ENCODE measurements at regions not wholly inside any gene's neighbourhood (a gene's known extent, or its start where the extent isn't known, plus 50 kb on each side); places are given as distances from the start of the nearest gene placed in this dataset.
"Not testable (repeated sequence)": the region's sequence is repeated elsewhere in the genome, so short reads cannot be mapped to it uniquely, and the experiment has no call there.

GRCh38 chr9:89951675-89952074, 346.9 kb downstream of the GADD45G start:
- no peak overlapping the region for H3K27ac Mint-ChIP-seq
- no peaks in the 10 kb centered on the region for H3K27me3 Mint-ChIP-seq
- TF ChIP-seq CTCF (IDR thresholded peaks at IDR 0.05) = no peak
- ATAC-seq = no peak
- CTCF ChIA-PET = interaction anchor here (1.1 to 1.6 kb wide), 2 partner anchors 10 to 151 kb away, joined by 3 to 4 read pairs; no protein-coding TSS in a partner anchor
- no peak for DNase-seq
- H3K9me3 Mint-ChIP-seq = no peaks in the 10 kb centered on the region
- intact Hi-C loops (cut with micrococcal nuclease) = no loop called here
- POLR2A ChIA-PET = interaction anchor here (1.3 to 1.4 kb wide), 2 partner anchors 11 to 19 kb away, joined by 4 read pairs; no protein-coding TSS in a partner anchor
- peaks cover 5% of the 10 kb centered on the region for H3K4me1 Mint-ChIP-seq (ENCODE audit: low read depth)
- H3K4me3 Mint-ChIP-seq = no peak overlapping the region
- H3K36me3 Mint-ChIP-seq (ENCODE audit: low read depth) = no peaks in the 10 kb centered on the region

DNA sequence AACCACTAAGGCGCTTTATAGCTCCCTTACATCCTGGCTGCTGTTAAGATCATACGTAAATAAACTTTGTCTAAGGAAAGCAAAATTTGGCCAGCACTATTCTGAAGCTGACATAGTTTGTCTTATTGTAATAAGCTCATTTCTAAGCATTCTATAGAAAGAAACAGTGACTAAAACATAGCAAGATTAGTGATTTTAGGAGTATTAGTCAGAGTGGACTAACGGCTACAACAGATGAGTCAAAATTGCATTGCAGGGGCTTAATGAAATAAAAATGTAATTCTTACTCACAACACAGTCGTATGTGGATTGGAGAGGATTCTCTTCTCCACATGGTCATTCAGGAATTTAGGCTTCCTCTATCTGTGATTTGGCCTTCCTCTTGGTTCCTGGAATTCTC, 347.6 kb downstream of the GADD45G start:
- Mint-ChIP-seq H3K4me1 (ENCODE audit: low read depth) (peaks cover 5% of the 10 kb centered on the region), H3K27me3 (no peaks in the 10 kb centered on the region), H3K9me3 (no peaks in the 10 kb centered on the region), H3K27ac (peak overlapping the region; percentile 22), H3K4me3 (no peak overlapping the region), H3K36me3 (ENCODE audit: low read depth) (no peaks in the 10 kb centered on the region)
- ChIA-PET CTCF (interaction anchor here (1.6 kb wide), 1 partner anchor 10 kb away, joined by 4 read pairs; no protein-coding TSS in a partner anchor), POLR2A (interaction anchor here (1.3 kb wide), 1 partner anchor 10 kb away, joined by 4 read pairs; no protein-coding TSS in a partner anchor)
- DNase-seq (no peak), ATAC-seq (peak; percentile 53)
- intact Hi-C loops (cut with micrococcal nuclease) = no loop called here
- no peak for TF ChIP-seq CTCF (IDR thresholded peaks at IDR 0.05)

GRCh38 chr9:89953263-89953662, 348.5 kb downstream of the GADD45G start:
- H3K27ac Mint-ChIP-seq; H3K4me1 Mint-ChIP-seq (ENCODE audit: low read depth); H3K4me3 Mint-ChIP-seq; H3K9me3 Mint-ChIP-seq; H3K27me3 Mint-ChIP-seq; CTCF ChIA-PET; POLR2A ChIA-PET; H3K36me3 Mint-ChIP-seq (ENCODE audit: low read depth); intact Hi-C loops (cut with micrococcal nuclease): not testable (repeated sequence)
- DNase-seq (peak; percentile 12), ATAC-seq (peak; percentile 71)

- no peak for ATAC-seq
- H3K4me3 Mint-ChIP-seq = no peak overlapping the region
- ChIA-PET CTCF (no interaction called here), POLR2A (interaction anchor here (0.7 kb wide), 1 partner anchor 21 kb away, joined by 3 read pairs; no protein-coding TSS in a partner anchor)
- H3K4me1 Mint-ChIP-seq (ENCODE audit: low read depth) = peaks cover 5% of the 10 kb centered on the region
- no peaks in the 10 kb centered on the region for H3K27me3 Mint-ChIP-seq
- no peaks in the 10 kb centered on the region for H3K36me3 Mint-ChIP-seq (ENCODE audit: low read depth)
- H3K27ac Mint-ChIP-seq = no peak overlapping the region
- TF ChIP-seq CTCF (IDR thresholded peaks at IDR 0.05) = no peak
- no peak for DNase-seq
- intact Hi-C loops (cut with micrococcal nuclease) = no loop called here
- H3K9me3 Mint-ChIP-seq = no peaks in the 10 kb centered on the region
These were observed 349.2 kb downstream of the GADD45G start for GRCh38 chr9:89953824-89954615.

DNA sequence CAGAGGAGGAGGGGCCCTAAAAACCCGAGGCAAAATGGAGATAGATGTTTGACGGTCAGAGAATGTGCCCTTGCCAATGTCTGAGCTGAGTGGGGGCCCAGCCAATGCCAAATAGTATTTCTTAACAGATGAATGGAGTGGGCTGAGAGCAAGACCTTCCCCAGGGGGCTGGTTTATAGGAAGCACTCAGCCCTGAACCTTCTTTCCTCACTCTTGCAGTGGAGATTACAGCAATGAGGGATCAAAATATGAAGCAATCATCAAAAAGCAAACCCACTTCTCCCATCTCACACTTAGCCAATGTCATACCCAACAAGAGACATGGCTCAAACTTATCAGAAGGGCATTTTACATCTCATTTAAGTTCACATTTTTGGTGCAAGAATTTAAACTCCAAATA, 350.3 kb downstream of the GADD45G start:
- Mint-ChIP-seq H3K27me3 (no peaks in the 10 kb centered on the region), H3K27ac (no peak overlapping the region), H3K4me3 (no peak overlapping the region), H3K4me1 (ENCODE audit: low read depth) (peaks cover 5% of the 10 kb centered on the region), H3K9me3 (no peaks in the 10 kb centered on the region), H3K36me3 (ENCODE audit: low read depth) (no peaks in the 10 kb centered on the region)
- CTCF ChIA-PET = no interaction called here
- intact Hi-C loops (cut with micrococcal nuclease) = no loop called here
- POLR2A ChIA-PET = no interaction called here
- no peak for ATAC-seq
- DNase-seq = no peak
- TF ChIP-seq CTCF (IDR thresholded peaks at IDR 0.05) = no peak

Measured in activated CD8-positive, alpha-beta T cell treated with anti-CD3 and anti-CD28 coated beads for 36 hours (primary cell).